Inflammatory macrophage (primary cell): ENCODE measurements at regions not wholly inside any gene's neighbourhood (a gene's known extent, or its start where the extent isn't known, plus 50 kb on each side); places are given as distances from the start of the nearest gene placed in this dataset.

Experiments used
- DNase-seq, 2 donors: peaks; one replicate each; pipeline ENCODE4 v3.0.0-alpha.2; 2020 to 2022

- DNase-seq: peak in 1 of 2 donors; percentile 13
Observed at GRCh38 chr22:27327981-27328721, 473.4 kb downstream of the MN1 start.

- DNase-seq: no peak
Observed at GRCh38 chr22:27329131-27329850, 472.3 kb downstream of the MN1 start.

- no peak for DNase-seq
Observed at GRCh38 chr22:27329966-27330645, 471.4 kb downstream of the MN1 start.

- DNase-seq: peak; percentile 18 to 34
Observed at GRCh38 chr22:27331526-27332281, 469.9 kb downstream of the MN1 start.

GRCh38 chr22:27335102-27335660, 466.4 kb downstream of the MN1 start:
- no peak for DNase-seq

GRCh38 chr22:27336151-27337090, 465.1 kb downstream of the MN1 start:
- DNase-seq: no peak

GRCh38 chr22:27337676-27338075, 463.9 kb downstream of the MN1 start:
- no peak for DNase-seq

GRCh38 chr22:27340047-27340446, 461.5 kb downstream of the MN1 start:
- DNase-seq: no peak

GRCh38 chr22:27344546-27344945, 457.0 kb downstream of the MN1 start:
- no peak for DNase-seq

GRCh38 chr22:27345691-27346090, 455.9 kb downstream of the MN1 start:
- no peak for DNase-seq

GRCh38 chr22:27347951-27348350, 453.6 kb downstream of the MN1 start:
- peak in 1 of 2 donors; percentile 4 for DNase-seq

GRCh38 chr22:27348634-27349033, 452.9 kb downstream of the MN1 start:
- DNase-seq: peak; percentile 39 to 70

- DNase-seq: no peak
Observed at GRCh38 chr22:27349456-27349855, 452.1 kb downstream of the MN1 start.

- no peak for DNase-seq
Observed at GRCh38 chr22:27350306-27350705, 451.2 kb downstream of the MN1 start.

- no peak for DNase-seq
Observed at GRCh38 chr22:27352426-27352825, 449.1 kb downstream of the MN1 start.

GRCh38 chr22:27358096-27358870, 443.3 kb downstream of the MN1 start:
- DNase-seq: no peak

- DNase-seq: peak; percentile 83
Observed at GRCh38 chr22:27370269-27370668, 431.3 kb downstream of the MN1 start.

- no peak for DNase-seq
Observed at GRCh38 chr22:27370987-27371386, 430.6 kb downstream of the MN1 start.

- DNase-seq: no peak
Observed at GRCh38 chr22:27372364-27372763, 429.2 kb downstream of the MN1 start.

GRCh38 chr22:27372969-27373670, 428.4 kb downstream of the MN1 start:
- no peak for DNase-seq
